Colonic mucosa (tissue), 4 donors: ENCODE measurements at regions not wholly inside any gene's neighbourhood (a gene's known extent, or its start where the extent isn't known, plus 50 kb on each side); places are given as distances from the start of the nearest gene placed in this dataset.

Experiments
- DNase-seq: peaks from one replicate; pipeline ENCODE4 v3.0.0-alpha.2; 2020
- H3K27ac ChIP-seq: fragments of 200-600 bp; one replicate; pipeline ENCODE4 v1.8.0; 2021
- H3K27me3 ChIP-seq: fragments of 200-600 bp; one replicate; pipeline ENCODE4 v1.8.0; 2021
- H3K36me3 ChIP-seq: fragments of 200-600 bp; one replicate; pipeline ENCODE4 v1.8.0; 2021
- H3K4me1 ChIP-seq: fragments of 200-600 bp; one replicate; pipeline ENCODE4 v1.8.0; 2021; ENCODE audit warnings: mild to moderate bottlenecking
- H3K4me3 ChIP-seq: fragments of 200-600 bp; one replicate; pipeline ENCODE4 v1.8.0; 2021
- H3K9ac ChIP-seq, 2 donors: one replicate each; pipeline ENCODE4 v1.7.0; 2013; ENCODE audit warnings: control low read depth in 2 of 2, low read depth in 2 of 2, low read length in 2 of 2
- H3K9me3 ChIP-seq: fragments of 200-600 bp; one replicate; pipeline ENCODE4 v1.8.0; 2021
- CTCF ChIP-seq: fragments of 200-600 bp; IDR thresholded peaks from one replicate; pipeline ENCODE4 v1.8.0; 2022; ENCODE audit warnings: antibody characterized with exemption, mild to moderate bottlenecking
- intact Hi-C: fragments of 100-400 bp; cut with DNase I; formaldehyde crosslinking; loops from one replicate; pipeline ENCODE4 v1.14.1; 2022
- donor health status: healthy.
- donor health status: DM: no; HTN: no; CAD: no.
- donor health status: DM: no; HTN: no; CAD: no.

DNA sequence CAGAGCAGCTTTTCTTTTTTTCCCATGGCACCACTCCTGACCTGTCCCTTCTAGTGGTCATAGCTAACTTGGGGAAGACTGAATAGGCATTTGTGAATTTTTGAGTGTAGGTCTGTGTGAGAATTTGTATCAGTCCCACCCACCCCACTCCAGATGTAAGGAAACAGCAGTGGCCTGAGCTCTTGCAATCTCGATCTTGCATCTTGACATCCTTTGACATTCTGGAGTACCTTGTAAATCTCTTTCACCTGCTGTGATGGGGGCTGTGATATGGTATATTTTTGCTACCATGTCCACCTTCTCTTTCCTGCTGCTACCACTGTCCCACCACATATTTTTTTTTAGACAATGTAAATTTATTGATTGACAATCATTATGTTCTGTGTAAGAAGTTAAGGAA is 289.3 kb downstream of the MAP2K6 start:
- Histone ChIP-seq H3K27me3 (no peaks in the 10 kb centered on the region), H3K36me3 (no peaks in the 10 kb centered on the region), H3K4me3 (no peak overlapping the region), H3K9ac (no peak overlapping the region), H3K27ac (no peak overlapping the region), H3K9me3 (no peaks in the 10 kb centered on the region), H3K4me1 (no peaks in the 10 kb centered on the region)
- intact Hi-C loops, result no loop called here
- no peak for TF ChIP-seq CTCF
- DNase-seq, result no peak

DNA sequence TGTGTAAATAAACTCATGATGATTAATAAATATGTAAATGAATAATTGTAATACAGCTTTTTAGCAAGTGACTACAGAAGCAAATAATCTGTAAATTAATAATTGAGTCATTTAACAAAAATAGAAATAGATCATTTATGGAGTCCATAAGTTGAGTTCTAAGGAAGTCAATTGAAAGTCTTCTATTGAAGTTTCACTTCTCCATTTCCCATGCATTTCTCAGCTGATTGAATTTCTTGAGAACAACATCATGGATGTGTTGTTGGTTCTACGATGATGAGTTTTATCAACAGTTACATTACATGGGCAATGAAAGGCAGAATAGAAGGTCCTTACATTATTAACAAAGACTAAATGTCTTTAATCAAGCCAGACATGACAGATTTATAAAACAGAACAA is 290.4 kb downstream of the MAP2K6 start:
- no peaks in the 10 kb centered on the region for H3K9me3 ChIP-seq
- TF ChIP-seq CTCF, result no peak
- no peaks in the 10 kb centered on the region for H3K36me3 ChIP-seq
- no peak overlapping the region for H3K4me3 ChIP-seq
- no peak overlapping the region for H3K27ac ChIP-seq
- H3K9ac ChIP-seq, result no peak overlapping the region
- no peak for DNase-seq
- intact Hi-C loops, result no loop called here
- H3K27me3 ChIP-seq, result no peaks in the 10 kb centered on the region
- no peaks in the 10 kb centered on the region for H3K4me1 ChIP-seq

- H3K27ac ChIP-seq, result no peak overlapping the region
- no peak for DNase-seq
- H3K27me3 ChIP-seq, result no peaks in the 10 kb centered on the region
- H3K36me3 ChIP-seq, result no peaks in the 10 kb centered on the region
- no peaks in the 10 kb centered on the region for H3K4me1 ChIP-seq
- H3K9ac ChIP-seq, result no peak overlapping the region
- no peak overlapping the region for H3K4me3 ChIP-seq
- no peaks in the 10 kb centered on the region for H3K9me3 ChIP-seq
- no peak for TF ChIP-seq CTCF
- intact Hi-C loops, result no loop called here
Measured at GRCh38 chr17:69706127-69706526, 291.6 kb downstream of the MAP2K6 start.

GRCh38 chr17:69709441-69709840 is 294.9 kb downstream of the MAP2K6 start:
- no peak overlapping the region for H3K4me3 ChIP-seq
- H3K27ac ChIP-seq, result no peak overlapping the region
- DNase-seq, result no peak
- no peaks in the 10 kb centered on the region for H3K9me3 ChIP-seq
- H3K27me3 ChIP-seq, result no peaks in the 10 kb centered on the region
- no peaks in the 10 kb centered on the region for H3K4me1 ChIP-seq
- no peak for TF ChIP-seq CTCF
- intact Hi-C loops, result no loop called here
- no peaks in the 10 kb centered on the region for H3K36me3 ChIP-seq
- no peak overlapping the region for H3K9ac ChIP-seq

DNA sequence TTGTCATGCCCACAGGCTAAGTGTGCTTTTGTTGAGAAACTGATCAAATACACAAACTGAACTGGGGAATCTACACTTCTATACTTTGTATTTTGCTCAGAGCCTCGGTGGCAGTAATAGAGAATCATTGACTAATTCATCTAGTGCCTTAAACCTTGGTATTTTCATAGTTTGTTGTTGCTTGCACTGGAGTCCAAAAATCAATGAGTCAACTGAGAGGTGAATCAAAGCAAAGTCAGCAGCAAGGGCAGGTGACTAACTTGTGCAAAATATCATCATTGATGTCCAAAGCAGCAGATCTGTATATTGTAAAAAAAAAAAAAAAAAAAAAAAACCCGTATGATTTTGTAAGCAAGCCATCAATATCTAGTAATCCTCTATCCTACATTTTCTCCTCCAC is 296.4 kb downstream of the MAP2K6 start:
- Histone ChIP-seq H3K4me1 (no peaks in the 10 kb centered on the region), H3K36me3 (no peaks in the 10 kb centered on the region), H3K27me3 (no peaks in the 10 kb centered on the region), H3K27ac (no peak overlapping the region), H3K9ac (no peak overlapping the region), H3K9me3 (no peaks in the 10 kb centered on the region), H3K4me3 (no peak overlapping the region)
- no peak for DNase-seq
- TF ChIP-seq CTCF, result no peak
- intact Hi-C loops, result no loop called here

- no peak for DNase-seq
- Histone ChIP-seq H3K27ac (no peak overlapping the region), H3K36me3 (no peaks in the 10 kb centered on the region), H3K4me1 (no peaks in the 10 kb centered on the region), H3K9ac (no peak overlapping the region), H3K4me3 (no peak overlapping the region), H3K9me3 (no peaks in the 10 kb centered on the region), H3K27me3 (no peaks in the 10 kb centered on the region)
- intact Hi-C loops, result no loop called here
- no peak for TF ChIP-seq CTCF
Measured at GRCh38 chr17:69711541-69711940, 297.0 kb downstream of the MAP2K6 start.
